HG03558 (cell line): ENCODE measurements at regions not wholly inside any gene's neighbourhood (a gene's known extent, or its start where the extent isn't known, plus 50 kb on each side); places are given as distances from the start of the nearest gene placed in this dataset.

Experiments
- ATAC-seq: cut with Tn5 transposase; IDR thresholded peaks from one replicate; pipeline ENCODE4 v1.9.1; 2021; ENCODE audit warnings: moderate number of reproducible peaks; ENCODE audit not compliant: unreplicated experiment; ENCODE audit errors: extremely low read depth

DNA sequence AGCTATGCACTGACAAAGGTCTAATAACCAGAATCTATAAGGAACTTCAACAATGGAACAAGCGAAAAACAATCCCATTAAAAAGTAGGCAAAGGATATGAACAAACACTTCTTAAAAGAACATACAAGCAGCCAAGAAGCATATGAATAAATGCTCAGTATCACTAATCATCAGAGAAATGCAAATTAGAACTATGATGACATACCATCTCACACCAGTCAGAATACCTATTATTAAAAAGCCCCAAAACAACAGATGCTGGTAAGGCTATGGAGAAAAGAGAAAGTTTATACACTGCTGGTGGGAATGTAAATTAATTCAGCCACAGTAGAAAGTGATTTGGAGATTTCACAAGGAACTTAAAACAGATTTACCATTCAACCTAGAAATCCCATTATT, 211.8 kb downstream of the EDN1 start:
- no peak for ATAC-seq

DNA sequence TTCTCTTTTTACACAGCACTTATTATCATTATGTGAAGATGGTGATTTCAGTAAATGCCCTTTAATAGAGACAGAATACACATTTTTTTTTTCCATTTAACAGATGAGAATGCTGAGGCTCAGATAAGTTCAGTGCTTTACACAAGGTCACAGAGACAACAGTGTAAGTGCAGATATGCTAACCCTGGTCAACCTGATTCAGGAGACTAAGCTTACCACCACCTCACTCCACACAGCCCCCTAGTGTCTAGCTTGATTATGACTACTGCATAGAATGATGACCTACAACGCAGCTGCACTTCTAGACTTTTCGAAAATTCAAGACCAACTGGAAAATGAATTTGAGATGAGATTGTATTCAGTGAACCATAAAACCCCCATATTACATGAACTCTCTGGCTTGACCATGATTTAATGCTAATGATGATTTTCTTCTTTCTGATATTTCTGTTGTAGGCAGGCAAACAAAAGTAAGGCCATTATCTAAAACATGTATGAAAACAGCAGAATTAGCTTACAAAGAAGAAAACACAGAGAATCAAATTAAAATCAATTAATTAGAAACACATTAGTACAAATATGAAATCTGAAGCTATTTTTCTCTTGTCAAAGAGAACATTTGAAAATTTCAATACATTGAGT, 212.1 kb upstream of the PHACTR1 start:
- ATAC-seq = no peak

DNA sequence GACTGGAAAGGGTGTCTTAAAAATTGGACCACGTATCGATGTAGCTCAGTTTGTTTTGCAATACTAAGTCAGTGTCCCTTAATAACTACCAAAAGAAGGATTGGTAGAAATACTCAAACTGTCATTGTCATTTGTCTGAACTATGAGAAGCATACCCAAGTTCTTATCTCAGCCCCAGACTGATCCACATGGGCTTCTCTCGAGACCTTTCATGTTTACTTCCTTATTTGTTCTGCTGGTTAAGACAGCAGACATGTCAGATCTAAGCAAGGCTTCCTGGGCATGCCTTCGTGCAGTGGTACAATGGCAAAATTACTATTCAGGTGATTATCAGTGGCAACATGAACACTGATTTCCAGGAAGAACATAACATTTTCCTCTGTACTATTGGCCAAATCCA, 211.1 kb upstream of the PHACTR1 start:
- ATAC-seq = no peak

DNA sequence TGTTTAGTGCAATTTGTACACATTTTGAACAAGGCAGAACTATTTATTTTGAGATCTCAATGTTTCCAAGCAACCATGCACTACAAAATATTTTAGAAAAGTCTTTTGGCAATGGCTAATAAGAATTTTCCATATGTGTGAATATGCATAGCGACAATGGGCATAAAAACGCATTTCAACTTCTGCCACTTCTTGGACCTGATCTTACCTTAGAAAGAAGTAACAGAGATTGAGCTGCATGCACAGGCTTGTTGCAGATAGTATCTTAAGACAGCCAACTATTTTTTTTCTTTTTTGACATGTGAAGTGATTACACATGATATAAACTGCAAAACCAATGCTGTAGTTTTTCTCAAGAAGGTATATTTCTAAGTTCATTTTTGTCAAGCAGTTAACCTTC, 210.4 kb upstream of the PHACTR1 start:
- ATAC-seq = no peak

DNA sequence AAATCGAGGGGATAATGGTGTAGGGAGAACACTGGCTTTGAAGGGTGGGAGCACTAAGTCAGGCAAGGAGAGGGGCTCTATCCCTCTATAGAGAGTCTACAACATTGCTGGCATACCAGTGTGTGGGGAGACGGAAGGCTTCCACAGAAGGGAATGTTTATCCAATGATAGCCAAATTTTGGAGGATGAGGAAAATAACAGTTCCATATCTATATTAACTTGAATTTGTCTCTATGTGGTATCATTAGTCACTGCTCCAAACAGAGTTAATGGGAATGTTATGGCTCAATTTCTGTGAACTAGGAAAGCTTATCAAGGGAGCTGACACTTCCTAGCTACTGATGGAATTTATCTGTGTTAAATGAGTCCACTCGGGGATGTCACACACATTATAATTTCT, 208.9 kb upstream of the PHACTR1 start:
- ATAC-seq = no peak

DNA sequence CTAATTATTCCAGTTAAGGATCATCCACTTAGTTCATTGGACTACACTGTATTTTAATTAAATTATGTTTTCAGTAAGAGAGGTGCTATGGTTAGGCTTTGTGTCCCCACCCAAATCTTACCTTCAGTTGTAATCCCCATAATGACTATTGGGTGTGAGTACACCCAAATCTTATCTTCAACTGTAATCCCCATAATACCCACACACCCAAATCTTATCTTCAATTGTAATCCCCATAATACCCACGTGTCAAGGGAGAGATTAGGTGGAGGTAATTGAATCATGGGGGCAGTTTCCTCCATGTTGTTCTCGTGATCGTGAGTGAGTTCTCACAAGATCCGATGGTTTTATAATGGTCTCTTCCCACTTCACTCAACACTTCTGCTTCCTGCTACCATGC, 208.0 kb upstream of the PHACTR1 start:
- ATAC-seq = no peak

DNA sequence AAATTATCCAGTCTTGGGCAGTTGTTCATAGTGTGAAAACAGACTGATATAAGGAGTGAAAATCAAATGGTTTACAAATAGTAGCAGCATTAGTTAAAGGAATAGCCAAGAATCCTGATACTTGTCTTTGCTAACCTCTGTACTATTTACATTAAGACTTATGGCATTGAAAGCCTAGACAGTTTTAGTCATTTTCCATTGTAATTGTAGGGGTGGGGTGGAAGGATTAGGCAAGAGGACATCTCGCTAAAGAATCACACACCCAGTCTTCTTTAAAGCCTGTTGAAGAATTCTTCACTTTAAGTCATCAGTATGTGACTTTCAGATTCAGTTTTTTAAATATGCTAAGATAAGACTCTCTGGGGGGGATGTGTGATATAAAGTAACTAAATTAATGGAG, 207.5 kb upstream of the PHACTR1 start:
- ATAC-seq = no peak

DNA sequence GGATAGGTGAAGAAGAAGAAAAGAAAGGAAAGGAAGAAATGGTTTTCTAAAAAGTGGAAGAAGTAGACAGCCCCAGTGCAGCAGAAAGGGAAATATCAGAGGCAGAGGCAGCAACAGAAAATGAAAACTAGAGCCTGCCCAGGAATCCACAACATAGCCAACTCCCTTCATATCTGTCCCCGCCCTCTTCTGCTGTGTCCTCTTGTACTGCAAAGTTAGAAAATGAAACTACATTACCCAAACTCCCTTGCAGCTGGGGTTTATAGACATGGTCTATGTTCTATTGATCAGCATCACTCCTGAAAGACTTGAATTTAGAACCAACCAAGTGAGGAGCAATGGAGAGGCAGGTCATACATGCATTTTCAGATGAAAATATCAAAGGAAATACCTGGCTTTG, 200.5 kb upstream of the PHACTR1 start:
- no peak for ATAC-seq

DNA sequence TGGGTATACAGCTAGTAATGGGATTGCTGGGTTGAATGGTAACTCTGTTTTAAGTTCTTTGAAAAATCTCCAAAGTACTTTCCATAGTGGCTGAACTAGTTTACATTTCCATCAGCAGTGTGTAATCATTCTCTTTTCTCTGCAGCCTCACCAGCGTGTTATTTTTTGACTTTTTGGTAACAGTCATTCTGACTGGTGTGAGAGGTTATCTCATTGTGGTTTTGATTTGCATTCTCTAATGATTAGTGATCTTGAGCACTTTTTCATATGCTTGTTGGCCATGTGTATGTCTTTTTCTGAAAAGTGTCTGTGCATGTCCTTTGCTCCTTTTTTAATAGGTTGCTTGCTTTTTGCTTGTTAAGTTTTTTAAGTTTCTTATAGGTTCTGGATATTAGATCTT, 194.2 kb upstream of the PHACTR1 start:
- no peak for ATAC-seq

DNA sequence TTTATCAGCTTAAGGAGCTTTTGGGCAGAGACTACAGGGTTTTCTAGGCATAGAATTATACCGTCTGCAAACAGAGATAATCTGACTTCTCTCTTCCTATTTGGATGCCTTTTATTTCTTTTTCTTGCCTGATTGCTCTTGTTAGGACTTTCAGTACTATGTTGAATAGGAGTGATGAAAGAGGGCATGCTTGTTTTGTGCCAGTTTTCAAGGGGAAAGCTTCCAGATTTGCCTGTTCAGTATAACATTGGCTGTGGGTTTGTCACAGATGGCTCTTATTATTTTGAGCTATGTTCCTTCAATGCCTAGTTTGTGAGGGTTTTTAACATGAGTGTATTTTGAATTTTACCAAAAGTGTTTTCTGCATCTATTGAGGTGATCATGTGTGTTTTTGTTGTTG, 192.8 kb upstream of the PHACTR1 start:
- no peak for ATAC-seq

DNA sequence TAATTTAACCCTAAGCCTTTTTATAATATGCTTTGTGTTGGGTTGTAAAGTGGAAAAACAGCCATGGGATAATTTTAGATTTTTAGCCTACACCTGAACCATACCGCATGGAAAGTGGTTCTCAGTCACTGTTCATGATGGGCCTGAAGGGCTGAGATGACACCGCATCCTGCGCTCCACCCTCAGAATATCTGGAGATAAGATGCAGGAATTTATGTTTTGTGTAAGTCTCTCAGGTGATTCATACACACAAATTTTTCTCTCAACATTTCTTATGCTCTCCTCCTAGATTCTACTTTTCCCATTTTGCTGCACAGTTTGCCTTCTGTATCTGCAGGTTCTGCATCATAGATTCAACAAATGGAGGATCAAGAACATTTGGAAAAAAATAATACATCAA, 191.3 kb upstream of the PHACTR1 start:
- ATAC-seq = no peak

DNA sequence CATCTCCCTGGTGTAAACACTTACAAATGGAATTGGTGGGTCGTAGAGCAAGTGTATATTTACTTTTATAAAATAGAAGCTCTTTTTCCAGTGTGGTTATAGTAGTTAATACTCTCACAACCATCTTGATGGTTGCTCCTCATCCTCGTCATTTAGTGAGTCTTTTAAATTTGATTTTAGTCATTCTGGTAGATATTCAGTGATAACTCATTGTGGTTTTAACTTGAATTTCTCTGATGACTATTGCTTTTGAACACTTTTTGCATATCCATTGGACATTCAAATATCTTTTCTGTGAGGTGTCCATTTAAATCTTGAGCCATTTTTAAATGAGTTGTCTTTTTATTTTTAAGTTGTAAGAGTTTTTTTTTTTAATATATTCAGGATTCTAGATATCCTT, 189.2 kb upstream of the PHACTR1 start:
- no peak for ATAC-seq

DNA sequence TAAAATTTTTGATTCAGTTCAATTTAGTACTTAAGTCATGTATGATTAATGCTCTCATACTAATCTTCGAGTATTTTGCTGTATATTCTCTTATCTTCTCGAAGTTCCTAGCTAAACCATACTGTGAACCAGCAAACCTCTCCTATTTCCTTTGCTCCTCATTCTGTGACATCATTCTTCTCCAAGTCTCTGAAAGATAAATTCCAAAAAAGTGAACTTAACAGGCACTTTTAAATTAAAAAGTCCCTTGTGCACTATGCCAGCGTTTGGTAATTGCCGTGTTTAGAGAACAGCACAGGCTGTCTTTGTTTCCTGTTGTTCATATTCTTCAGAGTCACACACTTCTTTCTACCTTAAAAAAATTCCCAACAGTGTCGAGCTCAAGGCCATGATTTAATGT, 188.4 kb upstream of the PHACTR1 start:
- ATAC-seq = no peak

DNA sequence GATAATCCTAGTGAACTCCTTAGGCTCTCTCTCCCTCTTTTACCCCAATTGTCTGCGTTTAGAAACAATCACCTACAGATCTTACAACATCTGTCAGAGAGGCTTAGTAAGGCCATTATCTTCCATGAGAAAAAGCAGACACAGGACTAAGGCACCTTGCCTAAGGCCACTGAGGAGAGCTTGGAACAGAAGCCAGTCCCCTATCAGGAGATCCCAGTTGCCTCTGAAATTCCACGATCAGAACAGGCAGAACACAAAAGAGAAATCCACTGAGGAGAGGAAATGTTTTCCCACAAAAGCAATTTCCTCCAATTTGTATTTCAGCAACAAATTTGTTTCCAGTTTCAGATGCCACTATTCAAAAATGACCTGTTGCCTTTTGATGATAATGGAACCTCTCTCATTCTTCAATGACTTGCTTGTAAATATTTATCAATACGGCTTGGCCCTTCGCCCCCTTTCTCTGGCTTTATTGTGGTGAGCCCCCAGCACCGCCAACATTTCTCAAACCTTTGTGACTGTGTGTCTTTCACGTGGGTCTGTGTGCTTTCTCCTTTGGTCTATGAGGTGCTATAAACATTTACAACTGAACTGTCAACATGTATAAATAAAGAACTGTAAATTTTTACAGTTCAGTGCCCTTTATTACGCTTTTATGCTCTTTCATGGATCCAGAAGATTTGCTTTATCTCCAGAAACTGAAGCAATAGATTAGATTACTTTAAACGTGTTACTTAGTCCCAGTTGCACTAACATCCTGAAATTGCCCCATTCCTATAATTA, 187.8 kb upstream of the PHACTR1 start:
- no peak for ATAC-seq

DNA sequence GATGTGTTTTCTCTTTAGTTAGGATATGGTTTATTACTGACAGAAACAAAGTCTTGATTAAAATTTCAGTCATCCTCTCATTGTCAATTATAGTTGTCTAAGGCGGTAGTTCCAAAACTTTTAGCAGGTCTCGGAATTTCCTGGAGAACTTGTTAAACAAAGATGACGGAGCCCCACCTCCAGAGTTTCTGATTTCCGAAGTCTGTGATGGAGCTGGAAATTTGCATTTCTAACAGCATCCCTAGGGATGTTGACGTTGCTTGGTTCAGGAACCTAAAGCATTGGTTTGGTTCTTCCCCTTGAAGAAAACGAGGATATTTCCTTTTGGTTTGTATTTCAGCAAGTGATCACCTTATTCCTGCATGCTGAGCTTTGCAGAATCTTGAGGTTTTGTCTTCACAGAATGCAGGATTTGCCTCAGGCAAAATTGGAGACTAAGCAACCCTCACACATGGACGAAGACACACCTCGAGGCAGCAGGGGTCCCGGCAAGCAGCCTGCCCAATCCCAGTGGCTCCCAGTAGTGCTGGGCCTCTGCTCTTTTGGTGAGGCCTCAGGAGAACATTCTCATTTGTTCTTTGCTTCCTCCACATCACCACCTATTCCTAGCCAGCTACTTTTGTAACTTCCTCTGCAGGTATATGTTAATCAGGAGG, 187.1 kb upstream of the PHACTR1 start:
- ATAC-seq = no peak

DNA sequence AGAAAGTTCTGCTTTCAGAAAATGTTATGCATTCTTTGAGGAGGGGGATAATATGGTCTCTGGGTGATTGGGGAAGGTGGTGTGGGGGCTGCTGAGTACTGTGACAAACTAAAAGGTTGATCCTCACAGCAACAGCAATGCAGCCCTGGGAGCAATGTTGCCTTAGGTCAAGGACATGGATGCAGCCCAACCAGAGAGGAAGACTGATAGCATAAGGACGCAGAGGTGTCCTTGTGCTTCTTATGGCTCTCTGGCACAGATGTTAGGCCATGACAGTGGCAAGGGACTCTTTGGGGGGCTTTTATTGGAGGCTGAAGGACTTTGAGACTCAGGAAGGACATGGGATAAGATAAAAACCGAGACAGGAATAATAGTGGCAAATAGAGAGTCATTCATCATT, 186.2 kb upstream of the PHACTR1 start:
- ATAC-seq = no peak

DNA sequence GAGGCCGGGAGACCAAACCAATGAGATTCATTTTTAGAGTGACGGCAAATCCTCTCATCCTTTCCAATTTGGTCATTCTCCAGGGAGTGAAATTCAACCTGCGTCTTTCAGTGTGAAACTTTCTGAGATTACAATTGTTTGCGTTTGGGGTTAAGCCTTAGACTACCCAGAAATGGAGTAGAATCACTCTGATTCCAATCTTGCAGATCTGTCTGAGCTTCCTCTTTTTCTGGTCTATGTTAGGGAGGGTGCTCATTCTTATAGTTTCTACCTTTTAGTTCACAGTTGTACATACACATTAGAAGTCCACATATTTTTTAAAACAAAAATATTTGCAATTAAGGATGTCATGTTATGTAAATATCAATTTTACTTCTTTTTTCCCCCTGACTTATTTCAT, 183.0 kb upstream of the PHACTR1 start:
- ATAC-seq = no peak

DNA sequence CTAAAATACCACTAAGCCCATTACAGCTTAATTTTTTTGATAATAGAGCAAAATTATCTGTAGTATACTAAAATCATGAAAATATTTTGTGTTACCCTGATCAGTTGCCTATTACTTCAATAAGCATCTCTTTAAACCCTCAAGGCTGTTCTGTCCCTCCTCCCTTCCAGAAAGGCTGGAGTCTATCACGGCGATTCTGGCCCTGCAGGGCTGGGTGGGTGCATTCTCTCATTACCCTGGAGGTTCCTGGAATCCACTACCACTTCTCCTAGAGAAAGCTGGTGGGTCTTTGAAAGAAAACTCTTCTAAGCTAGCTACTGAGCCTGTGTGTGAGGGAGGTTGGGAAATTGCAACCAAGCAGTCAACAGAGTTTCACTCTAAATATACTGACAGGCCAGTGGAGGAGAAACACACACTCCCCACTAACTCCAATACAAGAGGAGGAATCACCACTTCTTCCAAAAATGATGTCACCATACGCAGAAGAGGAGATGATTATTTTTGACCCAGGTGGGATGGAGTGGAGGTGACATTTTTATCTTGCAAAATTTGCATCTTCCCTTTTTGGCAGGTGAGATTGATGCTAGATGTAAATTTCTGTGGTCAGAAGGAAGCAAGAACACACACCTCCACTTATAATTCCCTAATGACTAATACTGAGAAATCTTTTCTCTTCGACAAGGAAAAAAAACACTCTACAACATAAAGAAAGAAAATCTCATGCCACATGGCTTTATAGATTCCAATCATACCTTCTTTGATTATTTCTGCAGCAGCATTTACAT, 182.3 kb upstream of the PHACTR1 start:
- ATAC-seq = no peak

DNA sequence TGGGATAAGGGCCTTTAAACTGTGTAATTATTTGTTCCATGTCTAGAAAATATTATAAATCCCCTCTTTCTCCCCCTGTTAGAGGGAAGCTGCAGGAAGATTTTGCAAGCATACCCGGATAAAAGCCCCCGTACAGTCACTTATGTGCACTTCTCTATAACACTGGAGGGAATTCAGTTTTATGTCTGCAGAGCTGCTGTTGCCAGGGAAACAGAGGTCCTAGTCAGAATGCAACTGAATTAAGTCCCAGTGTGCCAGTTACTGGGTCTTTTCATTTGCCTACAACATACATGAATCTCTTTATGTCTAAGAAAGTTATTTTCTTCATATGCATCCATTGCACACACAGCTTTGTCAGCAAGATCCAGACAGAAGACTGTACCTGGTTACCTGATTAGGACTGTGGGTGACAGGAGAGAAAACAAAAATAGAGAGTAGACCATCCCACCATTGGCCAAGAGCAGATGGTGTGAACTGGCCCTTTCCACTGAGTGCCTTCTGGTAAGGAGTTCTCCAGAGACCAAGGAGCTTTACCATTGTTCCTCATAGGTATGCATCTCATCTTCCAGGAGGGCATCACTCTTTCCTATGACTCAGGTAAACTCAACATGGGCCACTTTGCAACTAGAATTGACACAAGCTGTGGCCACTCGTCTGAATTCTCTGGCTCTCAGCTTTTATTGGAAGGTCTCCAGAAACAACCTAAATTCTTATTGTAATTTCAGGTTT, 180.8 kb upstream of the PHACTR1 start:
- ATAC-seq = no peak

DNA sequence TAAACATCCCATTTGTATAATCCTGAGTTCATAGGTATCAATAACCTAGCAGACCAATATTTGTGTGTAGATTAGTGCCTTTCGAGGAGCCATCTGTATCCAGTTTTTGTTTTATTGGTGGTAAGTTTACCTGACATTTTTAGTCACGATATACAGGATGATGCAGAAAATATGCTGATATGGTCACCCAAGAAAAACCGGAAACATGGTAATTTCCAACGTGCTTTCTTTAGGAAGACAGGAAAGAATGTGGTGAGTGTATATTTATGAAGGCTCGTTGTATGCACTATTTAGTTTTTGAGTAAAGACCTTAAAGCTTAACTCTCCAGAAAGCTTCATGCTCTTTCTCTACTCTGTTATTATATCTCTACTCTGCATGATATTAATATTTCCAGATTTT, 180.2 kb upstream of the PHACTR1 start:
- ATAC-seq = no peak
